KMS-11 (cell line): ENCODE measurements at regions not wholly inside any gene's neighbourhood (a gene's known extent, or its start where the extent isn't known, plus 50 kb on each side); places are given as distances from the start of the nearest gene placed in this dataset.

ENCODE experiments used
- H2AFZ ChIP-seq: fragments of 200-600 bp; sonication (generic); 2 replicates; pipeline ENCODE4 v1.6.1; 2016; ENCODE audit warnings: antibody characterized with exemption, mixed run types, low read depth
- H3K27ac ChIP-seq: fragments of 200-600 bp; sonication (generic); 2 replicates; pipeline ENCODE4 v1.6.1; 2016; ENCODE audit warnings: mild to moderate bottlenecking, mixed run types
- H3K27me3 ChIP-seq: fragments of 200-600 bp; sonication (generic); 2 replicates; pipeline ENCODE4 v1.6.1; 2017; ENCODE audit warnings: mild to moderate bottlenecking, low read depth, mixed run types, moderate library complexity; ENCODE audit not compliant: insufficient read depth
- H3K36me3 ChIP-seq: fragments of 200-600 bp; sonication (generic); 2 replicates; pipeline ENCODE4 v1.6.1; 2017; ENCODE audit warnings: mild to moderate bottlenecking, mixed run types; ENCODE audit not compliant: insufficient read depth
- H3K4me1 ChIP-seq: fragments of 200-600 bp; sonication (generic); 2 replicates; pipeline ENCODE4 v1.6.1; 2016; ENCODE audit warnings: mild to moderate bottlenecking, low read depth, mixed run types; ENCODE audit not compliant: poor library complexity, severe bottlenecking
- H3K4me2 ChIP-seq: fragments of 200-600 bp; sonication (generic); 2 replicates; pipeline ENCODE4 v1.7.0; 2016; ENCODE audit warnings: mild to moderate bottlenecking, mixed run types
- H3K4me3 ChIP-seq: fragments of 200-600 bp; sonication (generic); IDR thresholded peaks from 2 replicates; pipeline ENCODE4 v1.6.1; 2017; ENCODE audit warnings: low read depth, low read length, mixed read lengths; ENCODE audit not compliant: insufficient read depth
- H3K79me2 ChIP-seq: fragments of 200-600 bp; sonication (generic); 2 replicates; pipeline ENCODE4 v1.6.1; 2016; ENCODE audit warnings: low read depth, mixed run types; ENCODE audit not compliant: insufficient read depth
- H3K9ac ChIP-seq: fragments of 200-600 bp; sonication (generic); 2 replicates; pipeline ENCODE4 v1.6.1; 2016; ENCODE audit warnings: mild to moderate bottlenecking, mixed run types
- H4K20me1 ChIP-seq: fragments of 200-600 bp; sonication (generic); 2 replicates; pipeline ENCODE4 v1.6.1; 2016; ENCODE audit warnings: mild to moderate bottlenecking, mixed run types; ENCODE audit not compliant: insufficient read depth
- TF ChIP-seq, protein P1 (sequence below): fragments of 200-600 bp; sonication (generic); conservative IDR thresholded peaks from 2 replicates; pipeline ENCODE4 v1.6.1; 2017; ENCODE audit warnings: low read depth, mild to moderate bottlenecking, antibody characterized with exemption, low read length, moderate library complexity, mixed read lengths

DNA sequence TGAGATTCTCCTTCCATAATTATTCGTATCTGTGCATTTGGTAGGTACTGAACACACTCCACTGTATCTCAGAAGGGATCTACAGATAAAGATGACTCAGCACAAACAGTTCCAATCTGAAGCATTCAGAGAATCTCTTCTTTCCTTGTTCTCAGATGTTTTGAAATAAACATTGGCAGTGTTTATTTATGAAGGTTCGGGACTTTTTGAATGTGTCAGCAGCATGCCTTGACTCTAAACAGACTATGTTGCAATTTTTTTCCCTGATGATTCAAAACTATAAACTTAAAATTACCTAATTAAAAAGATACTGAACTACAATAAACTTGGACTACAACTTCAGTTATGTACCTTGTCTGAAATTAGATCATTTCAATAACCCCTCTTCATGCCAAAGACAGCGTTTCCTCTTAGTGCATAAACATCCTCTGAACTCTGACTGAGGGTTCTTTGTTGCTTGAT lies 612.9 kb upstream of the TBL1XR1 start:
- TF ChIP-seq, protein P1, sequence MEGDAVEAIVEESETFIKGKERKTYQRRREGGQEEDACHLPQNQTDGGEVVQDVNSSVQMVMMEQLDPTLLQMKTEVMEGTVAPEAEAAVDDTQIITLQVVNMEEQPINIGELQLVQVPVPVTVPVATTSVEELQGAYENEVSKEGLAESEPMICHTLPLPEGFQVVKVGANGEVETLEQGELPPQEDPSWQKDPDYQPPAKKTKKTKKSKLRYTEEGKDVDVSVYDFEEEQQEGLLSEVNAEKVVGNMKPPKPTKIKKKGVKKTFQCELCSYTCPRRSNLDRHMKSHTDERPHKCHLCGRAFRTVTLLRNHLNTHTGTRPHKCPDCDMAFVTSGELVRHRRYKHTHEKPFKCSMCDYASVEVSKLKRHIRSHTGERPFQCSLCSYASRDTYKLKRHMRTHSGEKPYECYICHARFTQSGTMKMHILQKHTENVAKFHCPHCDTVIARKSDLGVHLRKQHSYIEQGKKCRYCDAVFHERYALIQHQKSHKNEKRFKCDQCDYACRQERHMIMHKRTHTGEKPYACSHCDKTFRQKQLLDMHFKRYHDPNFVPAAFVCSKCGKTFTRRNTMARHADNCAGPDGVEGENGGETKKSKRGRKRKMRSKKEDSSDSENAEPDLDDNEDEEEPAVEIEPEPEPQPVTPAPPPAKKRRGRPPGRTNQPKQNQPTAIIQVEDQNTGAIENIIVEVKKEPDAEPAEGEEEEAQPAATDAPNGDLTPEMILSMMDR: no peak
- Histone ChIP-seq H3K36me3 (no peaks in the 10 kb centered on the region), H3K4me3 (no peak overlapping the region), H3K4me1 (no peaks in the 10 kb centered on the region), H3K27ac (no peak overlapping the region), H3K27me3 (no peaks in the 10 kb centered on the region), H4K20me1 (no peaks in the 10 kb centered on the region), H3K79me2 (no peaks in the 10 kb centered on the region), H3K9ac (no peak overlapping the region), H2AFZ (no peak overlapping the region), H3K4me2 (no peak overlapping the region)

DNA sequence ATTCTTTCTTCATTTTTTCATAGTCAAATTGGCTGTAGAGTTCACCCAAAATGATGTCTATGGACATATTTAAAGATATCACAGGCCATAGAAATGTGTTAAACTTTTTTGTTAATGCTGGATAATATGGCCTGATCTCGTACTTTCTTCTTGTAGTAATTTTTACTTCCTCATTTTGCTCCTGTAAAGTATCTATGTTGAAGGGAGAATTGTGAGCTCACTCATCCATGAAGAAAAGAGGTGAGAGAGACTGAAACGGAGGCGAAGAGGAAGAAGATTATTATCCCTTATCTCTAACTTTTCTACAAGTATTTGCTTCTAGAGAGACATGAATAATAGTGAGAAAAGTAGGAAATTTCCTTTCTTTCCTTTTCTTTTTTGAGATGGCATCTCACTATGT lies 613.8 kb upstream of the TBL1XR1 start:
- H3K27me3 ChIP-seq: no peaks in the 10 kb centered on the region
- H3K4me2 ChIP-seq: no peak overlapping the region
- H3K9ac ChIP-seq: no peak overlapping the region
- no peaks in the 10 kb centered on the region for H3K36me3 ChIP-seq
- H3K27ac ChIP-seq: no peak overlapping the region
- no peaks in the 10 kb centered on the region for H3K79me2 ChIP-seq
- H2AFZ ChIP-seq: no peak overlapping the region
- no peaks in the 10 kb centered on the region for H3K4me1 ChIP-seq
- H4K20me1 ChIP-seq: no peaks in the 10 kb centered on the region
- TF ChIP-seq, protein P1: no peak
- H3K4me3 ChIP-seq: no peak overlapping the region

DNA sequence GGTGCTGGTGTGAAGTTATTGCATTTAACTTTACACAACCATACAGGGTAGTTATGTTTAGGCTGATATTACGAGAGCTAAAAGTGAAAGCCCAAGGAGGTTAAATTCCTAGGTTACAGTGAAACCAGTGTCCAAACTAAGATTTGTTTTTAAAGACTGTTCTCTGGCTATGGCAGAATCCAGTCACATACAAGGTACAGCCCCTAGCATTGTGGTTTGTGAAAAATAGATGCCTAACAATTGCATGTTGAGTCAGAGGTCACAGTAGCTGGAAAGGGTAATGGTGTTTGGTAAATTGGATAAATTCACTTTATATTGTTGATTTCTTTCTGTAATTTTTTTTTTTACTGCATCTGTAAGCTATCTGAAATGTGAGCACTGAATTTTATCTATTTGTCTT lies 614.6 kb upstream of the TBL1XR1 start:
- Histone ChIP-seq H3K27ac (no peak overlapping the region), H3K4me1 (no peaks in the 10 kb centered on the region)

DNA sequence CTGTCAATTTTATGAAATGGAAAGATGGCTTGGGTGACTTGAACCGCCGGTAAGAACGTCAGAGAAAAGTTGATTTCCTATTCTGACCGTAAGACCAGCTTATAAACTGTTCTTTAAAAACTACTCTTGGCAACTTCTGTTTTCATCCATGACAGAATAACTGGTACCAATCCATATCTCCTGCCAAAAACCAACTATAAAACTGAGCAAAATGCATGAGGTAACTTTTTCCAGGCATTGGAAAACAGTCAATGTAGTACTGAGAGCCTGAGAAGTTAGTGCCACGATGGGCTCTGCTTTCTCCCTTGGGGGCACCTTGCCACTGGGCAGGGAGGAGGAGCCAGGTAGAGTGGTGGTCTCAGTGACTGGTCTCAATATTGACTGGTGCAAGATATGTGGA lies 615.2 kb upstream of the TBL1XR1 start:
- TF ChIP-seq, protein P1: no peak
- H3K27ac ChIP-seq: no peak overlapping the region
- no peak overlapping the region for H3K9ac ChIP-seq

More for the DNA sequence above, 614.6 kb upstream of the TBL1XR1 start:
- no peaks in the 10 kb centered on the region for H3K36me3 ChIP-seq
- H4K20me1 ChIP-seq: no peaks in the 10 kb centered on the region
- no peaks in the 10 kb centered on the region for H3K27me3 ChIP-seq
- no peak overlapping the region for H2AFZ ChIP-seq
- no peak overlapping the region for H3K4me3 ChIP-seq
- H3K4me2 ChIP-seq: no peak overlapping the region
- H3K9ac ChIP-seq: no peak overlapping the region
- TF ChIP-seq, protein P1: no peak
- H3K79me2 ChIP-seq: no peaks in the 10 kb centered on the region

More for the DNA sequence above, 615.2 kb upstream of the TBL1XR1 start:
- Histone ChIP-seq H4K20me1 (no peaks in the 10 kb centered on the region), H3K27me3 (no peaks in the 10 kb centered on the region), H3K79me2 (no peaks in the 10 kb centered on the region), H3K36me3 (no peaks in the 10 kb centered on the region), H3K4me3 (no peak overlapping the region), H3K4me1 (no peaks in the 10 kb centered on the region), H3K4me2 (no peak overlapping the region), H2AFZ (no peak overlapping the region)
